Right atrium auricular region (tissue), 2 donors: ENCODE measurements at regions not wholly inside any gene's neighbourhood (a gene's known extent, or its start where the extent isn't known, plus 50 kb on each side); places are given as distances from the start of the nearest gene placed in this dataset.

Source experiments
- DNase-seq: peaks from one replicate; pipeline ENCODE4 v3.0.0-alpha.2; 2019; ENCODE audit warnings: low spot score
- H3K27ac ChIP-seq, 2 donors: fragments of 200-600 bp; sonication (generic); 1 replicate in 1 of 2; 2 replicates in 1 of 2; pipeline ENCODE4 v1.5.1; 2016 to 2019
- H3K27me3 ChIP-seq, 2 donors: fragments of 200-600 bp; sonication (generic); one replicate each; pipeline versions ENCODE4 v1.5.1 to v1.6.0; 2017 to 2019
- H3K36me3 ChIP-seq: fragments of 200-600 bp; sonication (generic); one replicate; pipeline ENCODE4 v1.5.1; 2016
- H3K4me1 ChIP-seq, 2 donors: fragments of 200-600 bp; sonication (generic); one replicate each; pipeline versions ENCODE4 v1.5.1 to v1.6.0; 2017 to 2019
- H3K4me3 ChIP-seq, 2 donors: fragments of 200-600 bp; sonication (generic); 1 replicate in 1 of 2; 2 replicates in 1 of 2; pipeline ENCODE4 v1.5.1; 2017 to 2019; ENCODE audit warnings: mild to moderate bottlenecking in 1 of 2, moderate library complexity in 1 of 2
- H3K9me3 ChIP-seq, 2 donors: fragments of 200-600 bp; sonication (generic); one replicate each; pipeline ENCODE4 v1.5.1; 2019
- TF ChIP-seq, protein P1 (sequence below), 2 donors: fragments of 200-600 bp; sonication (generic); IDR thresholded peaks; one replicate each; pipeline ENCODE4 v1.5.1; 2019; ENCODE audit warnings: antibody characterized with exemption in 2 of 2

DNA sequence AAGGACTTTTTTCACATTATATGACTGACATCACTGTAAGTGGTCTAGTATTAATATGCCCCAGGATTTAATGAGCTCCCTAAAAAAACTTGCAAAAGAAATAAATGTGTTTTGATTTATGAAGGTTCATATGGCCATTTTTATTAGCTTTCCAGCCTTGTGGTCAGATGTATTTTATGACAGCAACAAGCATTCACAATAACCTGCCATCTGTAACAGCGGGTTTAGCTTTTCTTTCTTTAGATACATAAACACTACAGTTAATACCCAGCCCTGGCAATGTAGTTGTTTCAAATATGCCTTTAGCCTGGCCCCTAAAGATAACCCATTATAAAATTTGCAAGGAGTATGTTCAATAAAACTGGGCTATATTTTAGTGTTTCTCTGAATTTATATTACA, 1063.8 kb downstream of the SOCS6 start:
- no peak for DNase-seq
- TF ChIP-seq, protein P1, sequence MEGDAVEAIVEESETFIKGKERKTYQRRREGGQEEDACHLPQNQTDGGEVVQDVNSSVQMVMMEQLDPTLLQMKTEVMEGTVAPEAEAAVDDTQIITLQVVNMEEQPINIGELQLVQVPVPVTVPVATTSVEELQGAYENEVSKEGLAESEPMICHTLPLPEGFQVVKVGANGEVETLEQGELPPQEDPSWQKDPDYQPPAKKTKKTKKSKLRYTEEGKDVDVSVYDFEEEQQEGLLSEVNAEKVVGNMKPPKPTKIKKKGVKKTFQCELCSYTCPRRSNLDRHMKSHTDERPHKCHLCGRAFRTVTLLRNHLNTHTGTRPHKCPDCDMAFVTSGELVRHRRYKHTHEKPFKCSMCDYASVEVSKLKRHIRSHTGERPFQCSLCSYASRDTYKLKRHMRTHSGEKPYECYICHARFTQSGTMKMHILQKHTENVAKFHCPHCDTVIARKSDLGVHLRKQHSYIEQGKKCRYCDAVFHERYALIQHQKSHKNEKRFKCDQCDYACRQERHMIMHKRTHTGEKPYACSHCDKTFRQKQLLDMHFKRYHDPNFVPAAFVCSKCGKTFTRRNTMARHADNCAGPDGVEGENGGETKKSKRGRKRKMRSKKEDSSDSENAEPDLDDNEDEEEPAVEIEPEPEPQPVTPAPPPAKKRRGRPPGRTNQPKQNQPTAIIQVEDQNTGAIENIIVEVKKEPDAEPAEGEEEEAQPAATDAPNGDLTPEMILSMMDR (IDR thresholded peaks at IDR 0.05): no peak
- no peaks in the 10 kb centered on the region for H3K4me1 ChIP-seq
- no peak overlapping the region for H3K27ac ChIP-seq
- no peaks in the 10 kb centered on the region for H3K9me3 ChIP-seq
- H3K36me3 ChIP-seq: no peaks in the 10 kb centered on the region
- no peaks in the 10 kb centered on the region for H3K27me3 ChIP-seq
- no peak overlapping the region for H3K4me3 ChIP-seq

DNA sequence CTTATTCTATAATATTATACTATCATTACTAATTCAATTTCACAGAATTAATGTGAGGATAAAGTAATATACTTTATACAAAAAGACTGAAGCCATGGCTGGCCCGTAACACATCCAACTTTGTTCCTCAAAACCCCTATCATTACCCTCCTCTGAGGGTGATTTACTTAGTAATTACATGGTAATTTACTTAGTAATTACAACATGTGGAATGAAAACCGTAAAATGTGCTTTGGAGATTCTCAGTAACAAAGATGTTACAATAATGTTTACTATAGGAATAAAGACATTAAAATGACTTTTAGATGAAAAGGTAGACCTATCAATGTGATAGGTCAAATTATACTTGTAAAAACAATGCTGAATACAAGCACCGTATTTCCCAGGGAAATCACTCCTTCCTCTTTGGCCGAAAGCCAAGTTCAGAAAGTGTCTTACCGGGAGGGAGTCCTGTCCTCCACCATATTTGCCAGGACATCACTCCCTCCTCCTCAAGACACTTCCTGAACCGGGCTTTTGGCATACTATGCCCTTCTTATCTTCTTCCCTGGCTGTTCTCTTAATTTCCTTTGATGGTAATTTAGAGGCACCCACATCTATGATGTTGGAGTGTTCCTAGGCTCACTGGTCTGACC, 1047.8 kb downstream of the SOCS6 start:
- Histone ChIP-seq H3K27me3 (no peaks in the 10 kb centered on the region), H3K9me3 (no peaks in the 10 kb centered on the region), H3K36me3 (no peaks in the 10 kb centered on the region), H3K4me3 (no peak overlapping the region), H3K27ac (no peak overlapping the region), H3K4me1 (no peaks in the 10 kb centered on the region)
- no peak for DNase-seq
- TF ChIP-seq, protein P1 (IDR thresholded peaks at IDR 0.05): no peak

DNA sequence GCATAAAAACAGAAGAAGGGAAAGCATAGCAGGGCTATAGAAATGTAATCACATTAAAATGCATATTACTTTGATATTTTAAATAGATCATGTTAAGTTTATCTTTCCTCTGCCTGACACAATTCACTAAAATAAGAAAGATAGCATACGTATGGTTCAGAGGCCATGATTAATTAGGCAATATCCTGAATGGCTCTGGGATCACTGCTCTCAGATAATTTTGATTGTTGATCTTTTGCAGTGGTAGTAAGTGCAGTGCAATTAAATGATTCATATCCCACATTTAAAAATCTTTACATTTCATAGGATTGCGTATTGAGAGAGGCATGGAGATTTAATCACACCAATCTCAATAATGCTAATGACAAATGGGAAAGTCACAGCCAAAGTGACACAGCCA, 1040.7 kb downstream of the SOCS6 start:
- Histone ChIP-seq H3K4me3 (no peak overlapping the region), H3K36me3 (no peaks in the 10 kb centered on the region), H3K27ac (no peak overlapping the region), H3K27me3 (no peaks in the 10 kb centered on the region), H3K9me3 (no peaks in the 10 kb centered on the region), H3K4me1 (no peaks in the 10 kb centered on the region)
- TF ChIP-seq, protein P1 (IDR thresholded peaks at IDR 0.05): no peak
- no peak for DNase-seq

DNA sequence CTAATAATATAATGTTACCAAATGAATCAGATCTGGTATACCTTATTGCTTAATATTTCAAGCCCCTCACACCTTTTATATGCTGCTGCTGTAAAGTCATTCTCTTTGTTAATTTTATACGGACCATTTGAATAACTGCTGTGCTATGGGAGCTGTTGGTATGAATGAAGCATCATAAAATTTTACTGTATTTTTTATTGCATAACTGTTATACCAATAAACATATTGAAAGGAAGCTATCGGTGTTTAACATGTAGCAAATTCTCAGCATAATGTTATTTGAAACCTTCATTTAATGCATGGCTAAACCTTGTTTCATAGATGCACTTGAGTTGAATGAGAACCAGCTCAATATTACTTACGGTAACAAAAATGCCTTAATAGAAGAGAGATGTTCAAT, 1040.3 kb downstream of the SOCS6 start:
- no peak overlapping the region for H3K4me3 ChIP-seq
- no peaks in the 10 kb centered on the region for H3K27me3 ChIP-seq
- no peaks in the 10 kb centered on the region for H3K4me1 ChIP-seq
- TF ChIP-seq, protein P1 (IDR thresholded peaks at IDR 0.05): no peak
- H3K27ac ChIP-seq: no peak overlapping the region
- no peaks in the 10 kb centered on the region for H3K9me3 ChIP-seq
- H3K36me3 ChIP-seq: no peaks in the 10 kb centered on the region
- DNase-seq: no peak

DNA sequence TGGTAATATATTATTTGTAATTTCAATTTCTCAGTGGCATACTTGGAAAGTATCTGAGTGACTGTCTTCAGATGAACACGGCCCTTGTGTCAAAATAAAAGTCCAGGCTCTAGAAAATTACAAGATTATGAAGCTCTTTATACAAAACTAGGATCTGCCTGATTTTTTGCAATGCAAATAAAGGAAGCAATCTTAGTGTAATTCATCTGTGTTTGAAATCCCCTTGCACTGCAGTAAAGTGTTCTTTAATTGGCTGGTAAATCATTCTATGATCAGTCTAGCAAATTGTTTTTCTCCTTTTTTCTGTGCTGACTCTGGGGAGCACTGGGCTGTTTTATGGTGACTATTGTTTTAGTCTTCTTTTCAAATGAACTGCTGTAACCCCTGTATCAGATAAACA, 1039.0 kb downstream of the SOCS6 start:
- Histone ChIP-seq H3K9me3 (no peaks in the 10 kb centered on the region), H3K27ac (no peak overlapping the region), H3K27me3 (no peaks in the 10 kb centered on the region), H3K4me3 (no peak overlapping the region), H3K36me3 (no peaks in the 10 kb centered on the region), H3K4me1 (no peaks in the 10 kb centered on the region)
- DNase-seq: no peak
- TF ChIP-seq, protein P1 (IDR thresholded peaks at IDR 0.05): no peak

DNA sequence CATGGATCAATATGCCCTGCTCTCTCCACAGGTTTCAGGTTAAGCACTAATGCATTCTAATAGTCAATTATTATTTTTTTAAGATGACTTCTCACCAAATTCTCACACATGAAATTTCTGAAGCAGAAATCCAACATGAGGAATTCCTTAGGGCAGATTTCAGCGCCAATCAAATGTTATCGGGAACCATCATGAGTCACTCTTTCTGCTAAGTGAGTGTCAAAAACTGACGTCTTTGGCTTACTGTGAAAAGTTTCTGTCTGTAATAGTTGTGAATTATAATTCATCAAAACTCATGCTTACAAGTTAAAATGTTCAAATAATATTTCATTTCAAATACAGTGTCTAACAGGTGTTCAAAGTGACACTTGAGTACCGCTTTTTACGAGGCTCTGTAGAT, 1038.6 kb downstream of the SOCS6 start:
- Histone ChIP-seq H3K36me3 (no peaks in the 10 kb centered on the region), H3K4me3 (no peak overlapping the region), H3K4me1 (no peaks in the 10 kb centered on the region), H3K27ac (no peak overlapping the region), H3K27me3 (no peaks in the 10 kb centered on the region), H3K9me3 (no peaks in the 10 kb centered on the region)
- TF ChIP-seq, protein P1 (IDR thresholded peaks at IDR 0.05): no peak
- no peak for DNase-seq
